Gastroesophageal sphincter (tissue), 3 donors: ENCODE measurements at regions not wholly inside any gene's neighbourhood (a gene's known extent, or its start where the extent isn't known, plus 50 kb on each side); places are given as distances from the start of the nearest gene placed in this dataset.

Experiments
- CTCF ChIP-seq, 4 experiments: fragments of 200-600 bp in 2 of 4; fragments of 450-650 bp in 2 of 4; sonication (generic) in 1 of 4; IDR thresholded peaks; one replicate each; pipeline ENCODE4 v1.5.1; 2017 to 2019; ENCODE audit warnings: antibody characterized with exemption in 4 of 4, mild to moderate bottlenecking in 2 of 4, moderate library complexity in 2 of 4
- POLR2A ChIP-seq, 2 donors: fragments of 450-650 bp; IDR thresholded peaks; one replicate each; pipeline ENCODE4 v1.6.1; 2017; ENCODE audit warnings: antibody characterized with exemption in 2 of 2, mild to moderate bottlenecking in 2 of 2, moderate library complexity in 1 of 2

GRCh38 chr6:105767541-105767940, 318.6 kb upstream of the PRDM1 start:
- TF ChIP-seq POLR2A (IDR thresholded peaks at IDR 0.05) = no peak
- TF ChIP-seq CTCF (IDR thresholded peaks at IDR 0.05) = no peak
